ENCODE measurements at regions not wholly inside any gene's neighbourhood (a gene's known extent, or its start where the extent isn't known, plus 50 kb on each side); places are given as distances from the start of the nearest gene placed in this dataset.
"Not testable (repeated sequence)": the region's sequence is repeated elsewhere in the genome, so short reads cannot be mapped to it uniquely, and the experiment has no call there.

DNA sequence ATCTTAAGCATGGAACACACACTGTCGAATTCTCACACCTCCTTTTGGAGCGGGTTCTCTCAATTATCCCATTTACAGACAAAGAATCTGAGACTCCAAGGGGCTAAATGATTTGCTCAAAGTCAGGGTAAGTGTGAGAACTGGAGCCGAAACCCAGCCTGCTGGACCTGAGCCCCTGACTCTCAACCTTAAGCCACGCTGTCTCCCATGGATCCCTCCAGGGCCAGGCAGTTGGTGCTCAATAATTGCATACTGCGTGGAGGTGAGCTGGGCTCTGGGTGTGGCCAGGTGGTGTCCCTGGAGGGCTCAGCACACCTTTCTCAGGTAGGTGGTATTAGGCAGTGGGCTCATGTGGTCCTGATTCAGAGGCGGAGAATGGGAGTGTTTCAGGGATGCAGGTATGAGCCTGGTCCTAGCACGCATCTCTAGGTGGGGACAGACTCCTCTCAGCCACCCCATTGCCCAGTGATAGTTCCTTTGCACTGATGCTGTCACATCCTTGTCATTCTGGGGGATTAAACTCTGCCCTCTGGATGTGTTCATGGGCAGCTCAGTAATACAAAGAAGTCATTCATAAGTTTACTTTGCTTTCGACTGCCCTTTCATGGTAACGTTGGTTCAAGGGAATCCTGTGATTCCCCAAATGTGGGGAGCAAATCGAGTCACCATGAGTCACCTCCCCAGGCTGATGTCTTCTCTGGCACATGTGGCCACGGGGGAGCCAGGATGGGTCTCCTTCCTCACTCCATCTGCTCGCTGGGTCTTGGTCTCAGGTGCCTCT lies 399.5 kb upstream of the TNRC6C start:
- no peaks in the 10 kb centered on the region for H3K9me3 Mint-ChIP-seq
- H3K27ac Mint-ChIP-seq = no peak overlapping the region
- H3K27me3 Mint-ChIP-seq (ENCODE audit: low read depth) = no peaks in the 10 kb centered on the region
- no peaks in the 10 kb centered on the region for H3K36me3 Mint-ChIP-seq (ENCODE audit: low read depth)
- no peak overlapping the region for H3K4me3 Mint-ChIP-seq
- no peak for DNase-seq
- intact Hi-C loops (cut with micrococcal nuclease) = no loop called here
- H3K4me1 Mint-ChIP-seq (ENCODE audit: low read depth) = no peaks in the 10 kb centered on the region
- CTCF ChIA-PET = interaction anchor here (1.4 kb wide), 1 partner anchor 17 kb away, joined by 6 read pairs; no protein-coding TSS in a partner anchor

DNA sequence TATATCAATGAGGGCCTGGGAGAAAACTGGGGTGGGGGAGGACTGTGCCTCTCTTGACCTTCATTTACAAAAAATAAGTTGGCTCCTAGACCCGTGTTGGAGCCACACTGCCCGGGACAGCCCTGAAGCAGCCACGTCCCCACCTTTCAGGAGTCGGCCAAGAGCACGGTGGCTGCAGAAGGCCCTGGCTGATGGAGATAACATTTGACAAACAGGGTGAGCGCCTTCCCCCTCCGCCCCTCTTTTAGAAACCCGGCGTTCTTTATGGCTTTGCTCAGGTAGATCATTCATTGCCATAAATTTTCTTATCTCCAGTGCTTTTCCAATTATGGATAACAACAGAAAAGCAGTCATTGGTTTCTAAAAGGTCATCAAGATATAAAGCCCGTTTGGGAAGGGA lies 398.1 kb upstream of the TNRC6C start:
- no peak for DNase-seq
- no peak overlapping the region for H3K4me3 Mint-ChIP-seq
- no peaks in the 10 kb centered on the region for H3K9me3 Mint-ChIP-seq
- H3K36me3 Mint-ChIP-seq (ENCODE audit: low read depth) = no peaks in the 10 kb centered on the region
- no peaks in the 10 kb centered on the region for H3K27me3 Mint-ChIP-seq (ENCODE audit: low read depth)
- intact Hi-C loops (cut with micrococcal nuclease) = no loop called here
- CTCF ChIA-PET = no interaction called here
- no peak overlapping the region for H3K27ac Mint-ChIP-seq
- no peaks in the 10 kb centered on the region for H3K4me1 Mint-ChIP-seq (ENCODE audit: low read depth)

DNA sequence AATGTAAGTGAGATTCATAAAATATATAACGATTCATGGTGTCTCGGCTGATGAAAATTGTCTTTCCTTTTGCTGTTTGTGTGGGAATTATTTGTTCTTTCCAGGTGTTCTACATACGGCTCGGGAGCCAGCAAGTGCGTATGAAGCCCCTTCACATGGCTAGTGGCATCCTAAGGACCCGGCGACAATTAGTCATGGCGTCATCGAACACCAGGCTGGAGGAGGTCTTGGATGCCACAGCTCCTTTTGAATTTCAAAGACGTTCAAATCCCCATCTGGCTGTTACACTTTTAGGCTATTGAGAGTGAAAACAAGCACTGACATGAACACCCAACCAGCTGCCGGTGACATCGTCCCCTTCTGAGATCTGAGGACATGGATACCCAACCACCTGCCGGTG lies 397.7 kb upstream of the TNRC6C start:
- Mint-ChIP-seq H3K36me3 (ENCODE audit: low read depth) (no peaks in the 10 kb centered on the region), H3K9me3 (no peaks in the 10 kb centered on the region), H3K4me1 (ENCODE audit: low read depth) (no peaks in the 10 kb centered on the region), H3K27ac (no peak overlapping the region), H3K4me3 (no peak overlapping the region), H3K27me3 (ENCODE audit: low read depth) (no peaks in the 10 kb centered on the region)
- intact Hi-C loops (cut with micrococcal nuclease) = no loop called here
- DNase-seq = no peak
- CTCF ChIA-PET = no interaction called here

DNA sequence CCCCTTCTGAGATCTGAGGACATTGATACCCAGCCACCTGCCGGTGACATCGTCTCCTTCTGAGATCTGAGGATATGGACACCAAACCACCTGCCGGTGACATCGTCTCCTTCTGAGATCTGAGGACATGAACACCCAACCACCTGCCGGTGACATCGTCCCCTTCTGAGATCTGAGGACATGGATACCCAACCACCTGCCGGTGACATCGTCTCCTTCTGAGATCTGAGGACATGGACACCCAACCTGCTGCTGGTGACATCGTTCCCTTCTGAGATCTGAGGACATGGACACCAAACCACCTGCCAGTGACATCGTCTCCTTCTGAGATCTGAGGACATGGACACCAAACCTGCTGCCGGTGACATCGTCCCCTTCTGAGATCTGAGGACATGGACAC lies 396.1 kb upstream of the TNRC6C start:
- H3K4me1 Mint-ChIP-seq (ENCODE audit: low read depth); intact Hi-C loops (cut with micrococcal nuclease); CTCF ChIA-PET; H3K4me3 Mint-ChIP-seq; H3K9me3 Mint-ChIP-seq; DNase-seq; H3K27me3 Mint-ChIP-seq (ENCODE audit: low read depth); H3K27ac Mint-ChIP-seq; H3K36me3 Mint-ChIP-seq (ENCODE audit: low read depth): not testable (repeated sequence)

DNA sequence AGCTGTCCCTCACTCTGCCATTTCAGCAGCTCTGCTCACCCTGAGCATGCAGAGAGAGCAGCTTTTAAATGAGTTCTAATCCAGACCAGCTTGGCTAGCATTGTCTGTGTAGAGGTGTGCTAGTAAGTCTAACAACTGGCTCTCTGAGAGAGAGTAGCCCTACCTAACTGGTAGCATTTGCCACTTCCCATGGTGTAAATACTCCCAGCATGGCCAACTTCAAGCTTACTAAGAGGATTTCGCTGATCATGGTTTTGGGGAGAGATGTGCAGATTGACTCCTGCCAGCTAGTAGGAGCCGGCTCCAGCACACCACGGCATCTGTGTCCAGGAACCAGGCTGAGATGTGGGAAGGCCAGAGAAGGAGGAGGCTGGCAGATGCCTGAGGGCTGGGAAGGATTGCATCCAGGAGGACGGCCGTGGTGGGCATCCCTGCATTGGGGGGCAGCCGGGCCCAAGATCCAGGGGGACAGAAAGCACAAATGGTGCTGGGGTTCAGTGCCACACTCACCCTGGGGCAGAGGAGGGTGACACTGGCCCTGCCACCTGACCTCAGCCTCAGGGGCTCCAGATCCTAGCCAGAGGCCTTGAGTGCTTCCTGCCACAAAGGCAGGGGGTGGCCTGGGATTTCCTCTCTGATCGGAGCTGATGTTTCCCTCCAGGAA lies 394.9 kb upstream of the TNRC6C start:
- intact Hi-C loops (cut with micrococcal nuclease) = no loop called here
- no peak for DNase-seq
- no peak overlapping the region for H3K4me3 Mint-ChIP-seq
- H3K36me3 Mint-ChIP-seq (ENCODE audit: low read depth) = no peaks in the 10 kb centered on the region
- no peaks in the 10 kb centered on the region for H3K27me3 Mint-ChIP-seq (ENCODE audit: low read depth)
- CTCF ChIA-PET = interaction anchor here (0.6 kb wide), 2 partner anchors 32 to 188 kb away, joined by 4 read pairs; no protein-coding TSS in a partner anchor
- no peaks in the 10 kb centered on the region for H3K4me1 Mint-ChIP-seq (ENCODE audit: low read depth)
- no peak overlapping the region for H3K27ac Mint-ChIP-seq
- H3K9me3 Mint-ChIP-seq = no peaks in the 10 kb centered on the region

DNA sequence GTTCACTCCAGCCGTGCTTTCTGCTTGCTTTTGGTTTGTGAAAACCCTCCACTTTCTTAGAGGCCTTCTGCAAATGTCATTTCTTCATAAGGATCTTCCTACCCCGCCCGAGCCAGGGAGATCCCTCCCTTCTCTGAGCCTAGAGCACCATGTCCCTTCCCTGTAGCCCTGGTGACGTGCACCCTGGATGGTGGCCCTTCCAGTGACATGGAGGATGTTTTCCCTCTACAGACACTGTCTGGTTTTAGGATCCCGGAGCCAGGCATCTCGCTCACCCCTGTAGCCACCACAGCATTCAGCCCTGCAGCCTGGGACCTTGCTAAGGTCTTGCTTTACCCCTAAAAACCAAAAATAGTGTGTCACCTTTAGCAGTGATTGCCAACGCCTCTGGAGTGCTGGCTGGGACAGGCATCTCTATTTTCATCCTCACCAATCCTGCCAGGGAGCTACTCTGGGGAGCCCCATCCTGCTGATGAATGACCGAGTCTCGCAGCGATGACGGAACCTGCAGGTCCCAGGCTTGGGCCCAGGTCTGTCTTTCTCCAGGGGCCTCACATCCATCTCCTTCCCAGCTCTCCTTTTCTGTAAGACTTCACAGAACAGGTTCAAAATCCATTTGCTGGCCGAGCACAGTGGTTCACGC lies 394.1 kb upstream of the TNRC6C start:
- DNase-seq = no peak
- no peak overlapping the region for H3K4me3 Mint-ChIP-seq
- H3K27ac Mint-ChIP-seq = no peak overlapping the region
- H3K27me3 Mint-ChIP-seq (ENCODE audit: low read depth) = no peaks in the 10 kb centered on the region
- no peaks in the 10 kb centered on the region for H3K36me3 Mint-ChIP-seq (ENCODE audit: low read depth)
- intact Hi-C loops (cut with micrococcal nuclease) = no loop called here
- CTCF ChIA-PET = interaction anchor here (0.6 kb wide), 1 partner anchor 31 kb away, joined by 4 read pairs; no protein-coding TSS in a partner anchor
- H3K9me3 Mint-ChIP-seq = no peaks in the 10 kb centered on the region
- no peaks in the 10 kb centered on the region for H3K4me1 Mint-ChIP-seq (ENCODE audit: low read depth)

DNA sequence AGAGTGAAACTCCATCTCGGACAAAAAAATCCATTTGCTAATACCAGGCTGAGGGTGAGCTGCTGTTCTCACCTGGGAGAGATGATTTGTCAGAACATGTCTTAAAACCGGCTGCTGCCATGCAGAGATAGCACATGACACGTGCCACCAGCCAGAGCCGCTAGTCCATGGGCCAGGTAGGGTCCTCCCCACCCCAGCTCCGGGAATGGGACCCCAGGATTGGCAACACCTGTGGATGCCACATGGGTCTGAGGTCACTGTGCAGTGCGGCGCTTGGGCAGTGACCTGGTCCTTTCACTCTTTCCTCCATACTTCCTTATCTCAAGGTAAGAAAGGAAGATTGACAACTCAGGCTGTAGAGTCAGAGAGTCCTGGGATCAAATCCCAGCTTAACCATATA lies 393.3 kb upstream of the TNRC6C start:
- CTCF ChIA-PET = no interaction called here
- H3K27me3 Mint-ChIP-seq (ENCODE audit: low read depth) = no peaks in the 10 kb centered on the region
- no peak overlapping the region for H3K27ac Mint-ChIP-seq
- H3K4me3 Mint-ChIP-seq = no peak overlapping the region
- intact Hi-C loops (cut with micrococcal nuclease) = no loop called here
- H3K9me3 Mint-ChIP-seq = no peaks in the 10 kb centered on the region
- no peaks in the 10 kb centered on the region for H3K4me1 Mint-ChIP-seq (ENCODE audit: low read depth)
- no peak for DNase-seq
- H3K36me3 Mint-ChIP-seq (ENCODE audit: low read depth) = no peaks in the 10 kb centered on the region

DNA sequence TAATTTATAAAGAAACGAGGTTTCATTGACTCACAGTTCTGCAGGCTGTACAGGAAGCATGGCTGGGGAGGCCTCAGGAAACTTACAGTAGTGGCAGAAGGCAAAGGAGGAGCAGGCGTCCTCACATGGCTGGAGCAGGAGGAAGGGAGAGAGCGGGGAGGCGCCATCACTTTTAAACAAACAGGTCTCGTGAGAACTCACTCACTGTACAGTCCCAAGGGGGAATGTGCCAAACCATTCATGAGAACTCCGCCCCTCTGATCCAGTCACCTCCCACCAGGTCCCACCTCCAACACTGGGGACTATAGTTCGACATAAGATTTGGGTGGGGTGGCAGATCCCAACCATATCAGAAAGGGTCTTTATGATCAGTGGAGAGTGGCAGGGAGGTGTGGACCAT lies 392.4 kb upstream of the TNRC6C start:
- intact Hi-C loops (cut with micrococcal nuclease) = no loop called here
- H3K27me3 Mint-ChIP-seq (ENCODE audit: low read depth) = peaks cover 3% of the 10 kb centered on the region
- no peak overlapping the region for H3K27ac Mint-ChIP-seq
- H3K4me3 Mint-ChIP-seq = no peak overlapping the region
- CTCF ChIA-PET = no interaction called here
- DNase-seq = no peak
- H3K36me3 Mint-ChIP-seq (ENCODE audit: low read depth) = no peaks in the 10 kb centered on the region
- no peaks in the 10 kb centered on the region for H3K9me3 Mint-ChIP-seq
- no peaks in the 10 kb centered on the region for H3K4me1 Mint-ChIP-seq (ENCODE audit: low read depth)

DNA sequence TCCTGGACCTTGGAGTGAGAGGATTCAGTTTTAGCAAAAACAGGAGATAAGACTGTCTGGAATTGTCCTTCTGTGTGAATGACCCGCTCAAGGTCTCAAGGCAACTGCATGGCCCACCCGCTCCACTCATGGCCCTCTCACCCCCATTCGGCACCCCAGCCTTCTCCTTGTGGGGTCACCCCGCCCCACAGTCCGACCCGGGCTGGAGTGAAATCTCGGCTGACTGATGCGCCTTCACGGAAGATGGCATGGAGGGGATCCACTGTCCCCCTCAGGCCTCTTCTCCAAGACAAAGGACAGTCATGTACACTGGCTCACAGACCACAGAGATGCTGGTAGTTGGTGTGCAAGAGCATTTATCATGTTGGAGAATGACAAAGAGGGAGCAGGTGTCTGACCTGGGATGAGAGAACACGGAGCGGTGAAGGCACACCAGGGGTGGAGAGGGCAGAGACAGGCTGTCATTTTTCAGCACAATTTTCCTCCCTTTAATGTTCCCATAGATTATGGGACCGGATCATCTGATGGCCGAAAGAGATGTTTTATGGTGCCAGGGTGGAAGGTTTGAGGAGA lies 391.9 kb upstream of the TNRC6C start:
- H3K4me3 Mint-ChIP-seq = no peak overlapping the region
- no peak for DNase-seq
- H3K9me3 Mint-ChIP-seq = no peaks in the 10 kb centered on the region
- H3K36me3 Mint-ChIP-seq (ENCODE audit: low read depth) = no peaks in the 10 kb centered on the region
- H3K27me3 Mint-ChIP-seq (ENCODE audit: low read depth) = peaks cover 5% of the 10 kb centered on the region
- peaks cover 3% of the 10 kb centered on the region for H3K4me1 Mint-ChIP-seq (ENCODE audit: low read depth)
- no peak overlapping the region for H3K27ac Mint-ChIP-seq
- CTCF ChIA-PET = no interaction called here
- intact Hi-C loops (cut with micrococcal nuclease) = no loop called here

DNA sequence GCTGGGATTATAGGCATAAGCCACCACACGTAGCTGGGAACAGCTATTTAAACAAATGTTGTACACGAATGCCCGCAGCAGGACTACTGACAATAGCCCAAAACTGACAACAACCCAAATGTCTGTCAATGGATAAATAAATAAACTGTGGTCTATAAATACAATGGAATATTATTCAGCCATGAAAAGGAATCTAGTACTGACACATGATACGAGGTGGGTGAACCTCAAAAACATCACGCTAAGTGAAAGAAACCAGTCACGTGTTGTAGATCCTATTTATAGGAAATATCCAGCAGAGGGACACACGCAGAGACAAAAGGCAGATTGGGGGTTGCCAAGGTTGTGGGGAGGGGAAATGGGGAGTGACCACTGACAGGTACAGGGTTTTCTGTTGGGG lies 390.0 kb upstream of the TNRC6C start:
- Mint-ChIP-seq H3K36me3 (ENCODE audit: low read depth) (no peaks in the 10 kb centered on the region), H3K9me3 (no peaks in the 10 kb centered on the region), H3K4me3 (no peak overlapping the region), H3K27me3 (ENCODE audit: low read depth) (peaks cover 9% of the 10 kb centered on the region), H3K27ac (no peak overlapping the region), H3K4me1 (ENCODE audit: low read depth) (peaks cover 10% of the 10 kb centered on the region)
- CTCF ChIA-PET = no interaction called here
- DNase-seq = no peak
- intact Hi-C loops (cut with micrococcal nuclease) = no loop called here

DNA sequence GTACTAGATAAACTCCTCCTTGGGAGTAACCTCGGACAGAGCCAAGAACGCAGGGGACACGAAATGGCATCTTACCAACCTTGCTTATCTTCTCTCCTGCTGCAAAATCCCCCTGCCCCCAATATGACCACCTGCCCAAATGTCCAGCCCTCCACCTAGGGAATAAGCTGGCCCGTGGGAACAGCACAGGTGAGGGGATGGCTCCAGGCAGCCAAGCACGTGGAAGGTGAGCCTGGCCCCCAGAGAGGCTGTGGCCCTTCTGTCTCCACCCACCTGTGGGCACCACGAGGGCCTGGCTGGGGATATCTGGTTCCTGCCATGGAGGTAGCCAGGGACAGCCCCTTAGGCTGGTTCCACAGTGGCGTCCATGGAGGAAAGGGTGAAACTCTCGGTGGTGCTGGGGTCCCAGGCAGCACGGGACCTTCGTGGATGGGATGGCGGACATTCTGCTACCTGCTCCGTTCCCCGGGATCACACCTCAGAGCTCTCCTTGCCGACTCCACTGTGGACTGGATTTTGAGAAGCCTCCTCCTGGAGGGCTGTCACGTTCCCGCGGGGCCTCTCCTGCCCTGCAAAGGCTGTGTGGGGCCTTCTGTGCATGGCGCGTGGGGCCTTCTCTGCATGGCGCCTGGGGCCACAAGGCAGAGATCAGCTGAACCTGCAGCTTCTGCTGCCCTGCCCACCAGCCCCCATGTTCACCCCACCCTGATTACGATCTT lies 388.5 kb upstream of the TNRC6C start:
- CTCF ChIA-PET = no interaction called here
- Mint-ChIP-seq H3K9me3 (no peaks in the 10 kb centered on the region), H3K4me1 (ENCODE audit: low read depth) (peaks cover 10% of the 10 kb centered on the region), H3K36me3 (ENCODE audit: low read depth) (no peaks in the 10 kb centered on the region), H3K27me3 (ENCODE audit: low read depth) (peaks cover 9% of the 10 kb centered on the region), H3K27ac (no peak overlapping the region), H3K4me3 (no peak overlapping the region)
- no peak for DNase-seq
- intact Hi-C loops (cut with micrococcal nuclease) = no loop called here

DNA sequence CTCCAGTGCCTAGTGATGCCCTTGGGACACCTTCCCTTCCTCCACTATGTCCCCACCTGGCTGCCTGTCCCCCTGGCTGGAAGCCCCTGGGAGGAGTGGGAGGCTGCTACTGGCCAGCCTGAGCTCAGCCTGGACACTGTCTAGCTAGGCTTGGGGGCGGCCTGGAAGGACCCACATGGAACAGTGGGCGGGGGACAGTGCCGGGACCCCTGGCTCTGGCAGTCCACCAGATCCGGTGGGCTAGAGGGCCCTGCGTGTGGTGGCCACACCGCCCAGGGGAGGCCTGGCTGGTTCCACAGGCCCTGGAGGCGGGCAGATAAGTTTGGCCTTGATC lies 388.0 kb upstream of the TNRC6C start:
- CTCF ChIA-PET = no interaction called here
- DNase-seq = no peak
- H3K27ac Mint-ChIP-seq = no peak overlapping the region
- no peaks in the 10 kb centered on the region for H3K36me3 Mint-ChIP-seq (ENCODE audit: low read depth)
- no peaks in the 10 kb centered on the region for H3K9me3 Mint-ChIP-seq
- no peak overlapping the region for H3K4me3 Mint-ChIP-seq
- H3K27me3 Mint-ChIP-seq (ENCODE audit: low read depth) = peaks cover 9% of the 10 kb centered on the region
- peaks cover 10% of the 10 kb centered on the region for H3K4me1 Mint-ChIP-seq (ENCODE audit: low read depth)
- intact Hi-C loops (cut with micrococcal nuclease) = no loop called here

All from activated naive CD4-positive, alpha-beta T cell treated with anti-CD3 and anti-CD28 coated beads for 36 hours (primary cell).